Epithelial cell of proximal tubule (primary cell): ENCODE measurements at regions not wholly inside any gene's neighbourhood (a gene's known extent, or its start where the extent isn't known, plus 50 kb on each side); places are given as distances from the start of the nearest gene placed in this dataset.

Experiments used
- DNase-seq: peaks from one replicate; pipeline ENCODE4 v3.0.0-alpha.2; 2011; ENCODE audit warnings: low read depth
- H3K4me3 ChIP-seq: 2 replicates; pipeline ENCODE4 v1.5.1; 2011; ENCODE audit warnings: low read depth, mild to moderate bottlenecking, low read length
- CTCF ChIP-seq: conservative IDR thresholded peaks from 2 replicates; pipeline ENCODE4 v1.5.1; 2012; ENCODE audit warnings: low read depth, mild to moderate bottlenecking, low read length

DNA sequence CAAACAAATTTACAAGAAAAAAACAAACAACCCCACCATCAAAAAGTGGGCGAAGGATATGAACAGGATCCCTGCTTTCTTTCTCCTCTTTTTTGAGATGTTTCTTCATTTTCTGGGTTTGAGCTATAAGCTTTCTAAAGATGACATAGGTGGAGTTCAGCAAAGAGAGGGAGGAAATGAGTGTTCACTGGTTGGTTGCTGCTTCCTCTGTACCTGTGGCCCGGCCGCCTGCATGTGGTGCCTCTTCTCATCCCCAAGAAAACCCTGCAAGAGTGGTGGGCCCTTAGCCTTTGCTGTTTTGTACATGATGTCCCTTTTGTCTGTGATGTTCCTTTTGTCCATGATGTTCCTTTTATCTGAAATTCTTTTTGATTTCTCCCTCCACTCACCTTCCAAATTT, 178.4 kb upstream of the SERP2 start:
- no peak overlapping the region for H3K4me3 ChIP-seq
- no peak for DNase-seq
- no peak for TF ChIP-seq CTCF

- DNase-seq: no peak
- no peak overlapping the region for H3K4me3 ChIP-seq
- no peak for TF ChIP-seq CTCF
These were observed 177.3 kb upstream of the SERP2 start for GRCh38 chr13:44196196-44196751.

GRCh38 chr13:44197791-44198770, 175.5 kb upstream of the SERP2 start:
- no peak for TF ChIP-seq CTCF
- no peak overlapping the region for H3K4me3 ChIP-seq
- no peak for DNase-seq

DNA sequence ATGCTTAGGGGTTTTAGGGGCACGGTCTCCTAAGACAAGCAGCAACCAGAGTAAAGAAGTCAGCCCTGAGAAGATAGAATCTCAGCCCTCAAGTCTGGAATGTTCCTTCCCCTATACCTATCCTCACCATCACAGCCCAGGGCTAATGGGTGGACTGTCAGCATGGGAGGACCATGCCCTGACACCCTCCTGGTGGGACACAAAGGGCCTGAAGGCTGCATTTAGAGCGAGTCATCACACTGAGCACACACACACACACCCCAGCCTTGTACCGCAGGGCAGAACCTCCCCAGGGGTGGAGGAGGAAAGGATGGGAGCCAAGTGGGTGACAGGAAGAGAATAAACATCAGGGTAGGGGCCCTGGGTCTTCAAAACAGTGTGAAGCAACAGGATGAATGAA, 174.8 kb upstream of the SERP2 start:
- no peak for DNase-seq

DNA sequence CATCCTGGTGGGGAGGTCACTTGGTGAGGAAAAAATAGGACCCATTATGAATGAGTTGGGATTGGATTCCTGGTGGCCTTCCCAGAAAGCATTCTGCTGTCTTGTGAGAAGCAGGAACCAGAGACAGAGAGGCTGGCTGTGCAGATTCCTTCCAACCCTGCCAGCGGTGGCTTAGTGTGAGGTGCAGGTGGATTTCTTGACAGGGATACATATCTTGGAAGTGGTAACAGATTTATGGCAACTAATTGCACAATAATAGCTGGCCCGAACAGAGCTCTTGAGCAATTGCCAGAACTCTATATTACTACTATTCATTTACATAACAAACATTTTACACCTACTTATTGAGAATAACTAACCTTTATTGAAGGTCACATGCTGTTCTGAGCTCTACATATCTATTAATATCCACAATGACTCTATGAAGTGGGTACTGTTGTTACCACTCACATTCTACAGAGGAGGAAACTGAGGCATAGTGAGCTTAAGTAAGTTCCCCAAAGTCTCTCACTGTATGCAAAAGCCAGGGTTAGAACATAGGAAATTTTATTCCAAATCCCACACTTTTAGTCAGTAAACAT, 173.9 kb upstream of the SERP2 start:
- no peak overlapping the region for H3K4me3 ChIP-seq
- no peak for DNase-seq
- no peak for TF ChIP-seq CTCF

More for the DNA sequence above, 174.8 kb upstream of the SERP2 start:
- no peak for TF ChIP-seq CTCF
- H3K4me3 ChIP-seq: no peak overlapping the region

- no peak for TF ChIP-seq CTCF
- H3K4me3 ChIP-seq: no peak overlapping the region
- DNase-seq: no peak
These were observed 167.2 kb upstream of the SERP2 start for GRCh38 chr13:44206434-44206833.
